H1 (cell line): ENCODE measurements at regions not wholly inside any gene's neighbourhood (a gene's known extent, or its start where the extent isn't known, plus 50 kb on each side); places are given as distances from the start of the nearest gene placed in this dataset.

Source experiments
- CTCF ChIA-PET: fragments of 300-600 bp; sonication (Branson Sonifier 250); formaldehyde crosslinking; loops from one replicate; lab custom pipeline; 2021; ENCODE audit not compliant: partially characterized antibody; lab: Charles Lee
- POLR2A ChIA-PET: fragments of 300-600 bp; sonication (Branson Sonifier 250); formaldehyde crosslinking; loops from one replicate; lab custom pipeline; 2021; ENCODE audit warnings: inconsistent platforms; ENCODE audit not compliant: partially characterized antibody; lab: Charles Lee
- DNase-seq, 2 experiments: peaks; one replicate each; pipeline versions ENCODE4 v3.0.0 to v3.0.0-alpha.2; 2010 to 2022; ENCODE audit warnings: low spot score in 2 of 2, low read depth in 1 of 2, mixed read lengths in 1 of 2
- FAIRE-seq: peaks from 2 replicates; lab custom pipeline; 2011; peaks lifted over from hg19 to GRCh38; lab: Jason Lieb, UNC
- H2AFZ ChIP-seq: 2 replicates; pipeline ENCODE4 v1.8.1; 2012; ENCODE audit warnings: low read length, inconsistent platforms
- H2AK5ac ChIP-seq: 2 replicates; pipeline ENCODE4 v1.6.1; 2013; ENCODE audit warnings: low read depth, low read length
- H2BK120ac ChIP-seq: replicated peaks from 2 replicates; pipeline ENCODE3; 2013; ENCODE audit warnings: low read depth, low read length, inconsistent platforms
- H2BK12ac ChIP-seq: 2 replicates; pipeline ENCODE4 v1.6.1; 2013; ENCODE audit warnings: low read depth, low read length
- H2BK15ac ChIP-seq: 2 replicates; pipeline ENCODE4 v1.6.1; 2013; ENCODE audit warnings: low read length
- H2BK20ac ChIP-seq: 2 replicates; pipeline ENCODE4 v1.6.1; 2013; ENCODE audit warnings: low read length
- H2BK5ac ChIP-seq: 2 replicates; pipeline ENCODE4 v1.6.1; 2013; ENCODE audit warnings: low read depth, low read length
- H3K14ac ChIP-seq: 2 replicates; pipeline ENCODE4 v1.6.1; 2013; ENCODE audit warnings: inconsistent platforms; ENCODE audit not compliant: insufficient read length
- H3K18ac ChIP-seq: 2 replicates; pipeline ENCODE4 v1.6.1; 2013; ENCODE audit warnings: low read length; ENCODE audit errors: extremely low read depth
- H3K23ac ChIP-seq: 2 replicates; pipeline ENCODE4 v1.6.1; 2013; ENCODE audit warnings: inconsistent platforms; ENCODE audit not compliant: insufficient read length
- H3K23me2 ChIP-seq: 2 replicates; pipeline ENCODE4 v1.6.1; 2013; ENCODE audit warnings: low read depth, low read length
- H3K27ac ChIP-seq: 2 replicates; pipeline ENCODE4 v1.6.1; 2011; ENCODE audit warnings: low read depth, low read length, inconsistent platforms
- H3K27me3 ChIP-seq, 4 experiments: replicated peaks in 1 of 4; 1 replicate in 1 of 4; 2 replicates in 3 of 4; pipeline versions ENCODE4 v1.6.1 to v1.8.1; 2011 to 2013; ENCODE audit warnings: low read length in 3 of 4, mild to moderate bottlenecking in 3 of 4, inconsistent platforms in 2 of 4, mixed read lengths in 2 of 4, moderate library complexity in 1 of 4; ENCODE audit not compliant: control insufficient read depth in 3 of 4, insufficient read depth in 3 of 4; ENCODE audit errors: extremely low read depth in 1 of 4
- H3K36me3 ChIP-seq, 4 experiments: 2 replicates each; pipeline versions ENCODE4 v1.6.1 to v1.8.1; 2011 to 2013; ENCODE audit warnings: mild to moderate bottlenecking in 4 of 4, low read length in 3 of 4, moderate library complexity in 2 of 4, control low read depth in 1 of 4, inconsistent platforms in 1 of 4; ENCODE audit not compliant: insufficient read depth in 4 of 4, control insufficient read depth in 2 of 4
- H3K4ac ChIP-seq: replicated peaks from 2 replicates; pipeline ENCODE3; 2013; ENCODE audit warnings: low read length, low read depth, mixed read lengths, inconsistent platforms; ENCODE audit not compliant: insufficient read length
- H3K4me1 ChIP-seq, 4 experiments: replicated peaks in 1 of 4; 1 replicate in 1 of 4; 2 replicates in 3 of 4; pipeline versions ENCODE4 v1.6.1 to v1.8.1; 2011 to 2013; ENCODE audit warnings: low read length in 3 of 4, inconsistent platforms in 2 of 4, mixed read lengths in 1 of 4; ENCODE audit not compliant: insufficient read depth in 4 of 4, control insufficient read depth in 3 of 4
- H3K4me2 ChIP-seq, 2 experiments: 2 replicates each; pipeline versions ENCODE4 v1.6.1 to v1.8.1; 2011 to 2013; ENCODE audit warnings: low read depth in 2 of 2, low read length in 2 of 2, control low read depth in 1 of 2, inconsistent platforms in 1 of 2, mild to moderate bottlenecking in 1 of 2; ENCODE audit not compliant: insufficient read depth in 1 of 2
- H3K4me3 ChIP-seq, 4 experiments: fragments of 200-600, 300-600 bp in 1 of 4; sonication (generic), shearing (Covaris generic), sonication (Bioruptor Twin) in 1 of 4; 2 replicates each; pipeline versions ENCODE4 v1.5.1 to v1.8.1; 2011 to 2016; ENCODE audit warnings: low read length in 4 of 4, low read depth in 3 of 4, control low read depth in 2 of 4, inconsistent platforms in 2 of 4, mild to moderate bottlenecking in 2 of 4, mixed read lengths in 1 of 4, moderate library complexity in 1 of 4; ENCODE audit not compliant: insufficient read depth in 2 of 4; ENCODE audit errors: extremely low read depth in 1 of 4
- H3K56ac ChIP-seq: replicated peaks from 2 replicates; pipeline ENCODE3; 2013; ENCODE audit warnings: low read depth, mild to moderate bottlenecking, mixed read lengths, low read length, inconsistent platforms; ENCODE audit not compliant: insufficient read length
- H3K79me1 ChIP-seq: 2 replicates; pipeline ENCODE4 v1.6.1; 2013; ENCODE audit warnings: low read depth, low read length, control low read depth
- H3K79me2 ChIP-seq, 2 experiments: 2 replicates each; pipeline versions ENCODE4 v1.6.1 to v1.8.1; 2012 to 2013; ENCODE audit warnings: low read length in 2 of 2, mild to moderate bottlenecking in 2 of 2, inconsistent platforms in 1 of 2; ENCODE audit not compliant: insufficient read depth in 2 of 2, control insufficient read depth in 1 of 2
- H3K9ac ChIP-seq, 4 experiments: replicated peaks in 1 of 4; 1 replicate in 1 of 4; 2 replicates in 3 of 4; pipeline versions ENCODE4 v1.6.1 to v1.8.1; 2011 to 2013; ENCODE audit warnings: low read depth in 3 of 4, low read length in 3 of 4, control low read depth in 2 of 4, mild to moderate bottlenecking in 2 of 4, moderate library complexity in 2 of 4, inconsistent platforms in 1 of 4; ENCODE audit errors: extremely low read depth in 1 of 4
- H3K9me3 ChIP-seq, 2 experiments: 2 replicates each; pipeline versions ENCODE4 v1.6.1 to v1.8.1; 2012 to 2013; ENCODE audit warnings: mild to moderate bottlenecking in 2 of 2, moderate library complexity in 2 of 2, control low read depth in 1 of 2, inconsistent platforms in 1 of 2, low read depth in 1 of 2, low read length in 1 of 2, mixed read lengths in 1 of 2; ENCODE audit not compliant: insufficient read depth in 2 of 2
- H4K20me1 ChIP-seq, 2 experiments: replicated peaks in 1 of 2; 2 replicates each; pipeline versions ENCODE3 to v1.8.1; 2011 to 2013; ENCODE audit warnings: inconsistent platforms in 2 of 2, low read length in 2 of 2, mild to moderate bottlenecking in 1 of 2; ENCODE audit not compliant: insufficient read depth in 2 of 2, control insufficient read depth in 1 of 2
- H4K5ac ChIP-seq: 2 replicates; pipeline ENCODE4 v1.6.1; 2013; ENCODE audit warnings: low read length, low read depth, mixed read lengths, inconsistent platforms; ENCODE audit not compliant: insufficient read length
- H4K8ac ChIP-seq: 2 replicates; pipeline ENCODE4 v1.8.0; 2013; ENCODE audit warnings: mild to moderate bottlenecking, moderate library complexity, low read length, inconsistent platforms; ENCODE audit not compliant: insufficient read depth; ENCODE audit errors: extremely low read depth
- H4K91ac ChIP-seq: replicated peaks from 2 replicates; pipeline ENCODE3; 2013; ENCODE audit warnings: low read length, mixed read lengths, inconsistent platforms; ENCODE audit not compliant: insufficient read length
- BCL11A ChIP-seq, 2 experiments: IDR thresholded peaks; one replicate each; pipeline ENCODE4 v1.6.1; 2011; ENCODE audit warnings: low read depth in 2 of 2, low read length in 2 of 2, mild to moderate bottlenecking in 2 of 2
- CHD2 ChIP-seq: IDR thresholded peaks from 2 replicates; pipeline ENCODE4 v1.6.1; 2012; ENCODE audit warnings: low read length, improper control_type of control experiment
- FOSL1 ChIP-seq: IDR thresholded peaks from 2 replicates; pipeline ENCODE4 v1.6.1; 2011; ENCODE audit warnings: mild to moderate bottlenecking, low read depth, low read length, moderate library complexity; ENCODE audit not compliant: insufficient read depth
- GTF2F1 ChIP-seq: IDR thresholded peaks from 2 replicates; pipeline ENCODE4 v1.6.1; 2012; ENCODE audit warnings: low read depth, low read length, improper control_type of control experiment, borderline replicate concordance
- JUN ChIP-seq: IDR thresholded peaks from 2 replicates; pipeline ENCODE4 v1.6.1; 2011; ENCODE audit warnings: low read depth, mild to moderate bottlenecking, improper control_type of control experiment, low read length
- NRF1 ChIP-seq: IDR thresholded peaks from 2 replicates; pipeline ENCODE4 v1.6.1; 2011; ENCODE audit warnings: mild to moderate bottlenecking, low read depth, low read length, improper control_type of control experiment
- POLR2A ChIP-seq, 2 experiments: IDR thresholded peaks; 1 replicate in 1 of 2; 2 replicates in 1 of 2; pipeline ENCODE4 v1.6.1; 2011; ENCODE audit warnings: low read depth in 2 of 2, low read length in 2 of 2, mild to moderate bottlenecking in 2 of 2; ENCODE audit errors: control extremely low read depth in 1 of 2
- POLR2AphosphoS5 ChIP-seq: IDR thresholded peaks from 2 replicates; pipeline ENCODE4 v1.6.1; 2011; ENCODE audit warnings: low read depth, low read length
- RBBP5 ChIP-seq: IDR thresholded peaks from 2 replicates; pipeline ENCODE4 v1.7.1; 2012; ENCODE audit warnings: low read depth, mild to moderate bottlenecking, inconsistent platforms, low read length, moderate library complexity, borderline replicate concordance
- RFX5 ChIP-seq: IDR thresholded peaks from 2 replicates; pipeline ENCODE4 v1.6.1; 2011; ENCODE audit warnings: low read depth, low read length, improper control_type of control experiment, borderline replicate concordance
- RXRA ChIP-seq: IDR thresholded peaks from 2 replicates; pipeline ENCODE4 v1.6.1; 2011; ENCODE audit warnings: low read depth, mild to moderate bottlenecking, low read length, moderate library complexity; ENCODE audit not compliant: insufficient read depth
- TBP ChIP-seq: IDR thresholded peaks from 2 replicates; pipeline ENCODE4 v1.6.1; 2011; ENCODE audit warnings: low read depth, low read length, improper control_type of control experiment

GRCh38 chr13:71998223-71998622 lies 131.2 kb upstream of the DACH1 start:
- Histone ChIP-seq H2BK120ac (no peak overlapping the region), H2BK12ac (no peak overlapping the region), H3K18ac (no peak overlapping the region), H3K23me2 (no peaks in the 10 kb centered on the region; the same call in 1 of the 2 replicates), H2AK5ac (no peak overlapping the region), H3K4me1 (no peaks in the 10 kb centered on the region), H3K9me3 (no peaks in the 10 kb centered on the region), H3K14ac (no peak overlapping the region), H3K27ac (no peak overlapping the region), H3K4me3 (no peak overlapping the region), H3K79me1 (no peaks in the 10 kb centered on the region), H2BK5ac (no peak overlapping the region), H3K4ac (no peak overlapping the region), H3K27me3 (no peaks in the 10 kb centered on the region), H4K91ac (no peak overlapping the region), H4K5ac (no peak overlapping the region), H3K23ac (no peak overlapping the region), H3K56ac (no peak overlapping the region), H3K4me2 (no peak overlapping the region), H4K8ac (no peak overlapping the region), H2BK20ac (no peak overlapping the region), H2AFZ (no peak overlapping the region), H3K36me3 (no peaks in the 10 kb centered on the region), H3K9ac (no peak overlapping the region), H4K20me1 (peaks cover 0 to 1% of the 10 kb centered on the region in 2 experiments), H3K79me2 (no peaks in the 10 kb centered on the region), H2BK15ac (no peak overlapping the region)
- POLR2A ChIA-PET: no interaction called here
- no peak for TF ChIP-seq RBBP5
- TF ChIP-seq JUN: no peak
- TF ChIP-seq BCL11A (IDR thresholded peaks at IDR 0.05; ENCODE audit: low read depth in 2 of 2, low read length in 2 of 2): no peak
- TF ChIP-seq POLR2A (IDR thresholded peaks at IDR 0.05; ENCODE audit: control extremely low read depth in 1 of 2, low read depth in 2 of 2, low read length in 2 of 2): no peak
- TF ChIP-seq TBP: no peak
- no peak for TF ChIP-seq CHD2
- no peak for TF ChIP-seq POLR2AphosphoS5
- no peak for TF ChIP-seq RXRA
- no peak for TF ChIP-seq RFX5
- TF ChIP-seq FOSL1: no peak
- no peak for TF ChIP-seq GTF2F1
- no peak for TF ChIP-seq NRF1
- no peak for FAIRE-seq
- CTCF ChIA-PET: no interaction called here
- no peak for DNase-seq
